ENCODE measurements at regions not wholly inside any gene's neighbourhood (a gene's known extent, or its start where the extent isn't known, plus 50 kb on each side); places are given as distances from the start of the nearest gene placed in this dataset.

- Histone ChIP-seq H3K36me3 (no peaks in the 10 kb centered on the region), H3K27me3 (replicated peaks; ENCODE audit: insufficient read depth) (no peaks in the 10 kb centered on the region), H3K9me3 (no peaks in the 10 kb centered on the region), H3K4me1 (replicated peaks) (no peaks in the 10 kb centered on the region), H3K27ac (no peak overlapping the region), H3K4me3 (no peak overlapping the region)
- intact Hi-C loops (cut with DNase I): no loop called here
- no peak for TF ChIP-seq POLR2A (IDR thresholded peaks at IDR 0.05)
- TF ChIP-seq, protein P1, sequence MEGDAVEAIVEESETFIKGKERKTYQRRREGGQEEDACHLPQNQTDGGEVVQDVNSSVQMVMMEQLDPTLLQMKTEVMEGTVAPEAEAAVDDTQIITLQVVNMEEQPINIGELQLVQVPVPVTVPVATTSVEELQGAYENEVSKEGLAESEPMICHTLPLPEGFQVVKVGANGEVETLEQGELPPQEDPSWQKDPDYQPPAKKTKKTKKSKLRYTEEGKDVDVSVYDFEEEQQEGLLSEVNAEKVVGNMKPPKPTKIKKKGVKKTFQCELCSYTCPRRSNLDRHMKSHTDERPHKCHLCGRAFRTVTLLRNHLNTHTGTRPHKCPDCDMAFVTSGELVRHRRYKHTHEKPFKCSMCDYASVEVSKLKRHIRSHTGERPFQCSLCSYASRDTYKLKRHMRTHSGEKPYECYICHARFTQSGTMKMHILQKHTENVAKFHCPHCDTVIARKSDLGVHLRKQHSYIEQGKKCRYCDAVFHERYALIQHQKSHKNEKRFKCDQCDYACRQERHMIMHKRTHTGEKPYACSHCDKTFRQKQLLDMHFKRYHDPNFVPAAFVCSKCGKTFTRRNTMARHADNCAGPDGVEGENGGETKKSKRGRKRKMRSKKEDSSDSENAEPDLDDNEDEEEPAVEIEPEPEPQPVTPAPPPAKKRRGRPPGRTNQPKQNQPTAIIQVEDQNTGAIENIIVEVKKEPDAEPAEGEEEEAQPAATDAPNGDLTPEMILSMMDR (IDR thresholded peaks at IDR 0.05): no peak
- no peak for TF ChIP-seq POLR2AphosphoS5 (IDR thresholded peaks at IDR 0.05)
- WGBS: 98% methylated on average over 3 of the region's 3 CpGs
- no peak for DNase-seq (ENCODE audit: low spot score)
Observed at GRCh38 chr2:223114917-223115316, 62.9 kb downstream of the KCNE4 start.

GRCh38 chr2:223117533-223117932, 65.5 kb downstream of the KCNE4 start:
- WGBS: 84% methylated on average over 4 of the region's 4 CpGs
- no peak overlapping the region for H3K27ac ChIP-seq
- no peaks in the 10 kb centered on the region for H3K4me1 ChIP-seq (replicated peaks)
- no peak for TF ChIP-seq POLR2A (IDR thresholded peaks at IDR 0.05)
- no peak for TF ChIP-seq POLR2AphosphoS5 (IDR thresholded peaks at IDR 0.05)
- TF ChIP-seq, protein P1 (IDR thresholded peaks at IDR 0.05): no peak
- no peaks in the 10 kb centered on the region for H3K27me3 ChIP-seq (replicated peaks; ENCODE audit: insufficient read depth)
- H3K36me3 ChIP-seq: no peaks in the 10 kb centered on the region
- DNase-seq (ENCODE audit: low spot score): no peak
- intact Hi-C loops (cut with DNase I): no loop called here
- no peaks in the 10 kb centered on the region for H3K9me3 ChIP-seq
- H3K4me3 ChIP-seq: no peak overlapping the region

GRCh38 chr2:223121283-223121682, 69.3 kb downstream of the KCNE4 start:
- Histone ChIP-seq H3K27ac (no peak overlapping the region), H3K27me3 (replicated peaks; ENCODE audit: insufficient read depth) (no peaks in the 10 kb centered on the region), H3K9me3 (no peaks in the 10 kb centered on the region), H3K4me3 (no peak overlapping the region), H3K36me3 (no peaks in the 10 kb centered on the region), H3K4me1 (replicated peaks) (no peaks in the 10 kb centered on the region)
- no peak for TF ChIP-seq POLR2AphosphoS5 (IDR thresholded peaks at IDR 0.05)
- TF ChIP-seq POLR2A (IDR thresholded peaks at IDR 0.05): no peak
- TF ChIP-seq, protein P1 (IDR thresholded peaks at IDR 0.05): no peak
- DNase-seq (ENCODE audit: low spot score): no peak
- intact Hi-C loops (cut with DNase I): no loop called here
- 100% methylated on average over 1 of the region's 1 CpG for WGBS

- intact Hi-C loops (cut with DNase I): no loop called here
- no peaks in the 10 kb centered on the region for H3K4me1 ChIP-seq (replicated peaks)
- no peak for TF ChIP-seq POLR2AphosphoS5 (IDR thresholded peaks at IDR 0.05)
- no peak for TF ChIP-seq POLR2A (IDR thresholded peaks at IDR 0.05)
- TF ChIP-seq, protein P1 (IDR thresholded peaks at IDR 0.05): no peak
- 12% methylated on average over 4 of the region's 4 CpGs for WGBS
- no peak overlapping the region for H3K27ac ChIP-seq
- H3K4me3 ChIP-seq: no peak overlapping the region
- no peak for DNase-seq (ENCODE audit: low spot score)
- no peaks in the 10 kb centered on the region for H3K27me3 ChIP-seq (replicated peaks; ENCODE audit: insufficient read depth)
- H3K36me3 ChIP-seq: no peaks in the 10 kb centered on the region
- no peaks in the 10 kb centered on the region for H3K9me3 ChIP-seq
Observed at GRCh38 chr2:223122781-223123180, 70.8 kb downstream of the KCNE4 start.

DNA sequence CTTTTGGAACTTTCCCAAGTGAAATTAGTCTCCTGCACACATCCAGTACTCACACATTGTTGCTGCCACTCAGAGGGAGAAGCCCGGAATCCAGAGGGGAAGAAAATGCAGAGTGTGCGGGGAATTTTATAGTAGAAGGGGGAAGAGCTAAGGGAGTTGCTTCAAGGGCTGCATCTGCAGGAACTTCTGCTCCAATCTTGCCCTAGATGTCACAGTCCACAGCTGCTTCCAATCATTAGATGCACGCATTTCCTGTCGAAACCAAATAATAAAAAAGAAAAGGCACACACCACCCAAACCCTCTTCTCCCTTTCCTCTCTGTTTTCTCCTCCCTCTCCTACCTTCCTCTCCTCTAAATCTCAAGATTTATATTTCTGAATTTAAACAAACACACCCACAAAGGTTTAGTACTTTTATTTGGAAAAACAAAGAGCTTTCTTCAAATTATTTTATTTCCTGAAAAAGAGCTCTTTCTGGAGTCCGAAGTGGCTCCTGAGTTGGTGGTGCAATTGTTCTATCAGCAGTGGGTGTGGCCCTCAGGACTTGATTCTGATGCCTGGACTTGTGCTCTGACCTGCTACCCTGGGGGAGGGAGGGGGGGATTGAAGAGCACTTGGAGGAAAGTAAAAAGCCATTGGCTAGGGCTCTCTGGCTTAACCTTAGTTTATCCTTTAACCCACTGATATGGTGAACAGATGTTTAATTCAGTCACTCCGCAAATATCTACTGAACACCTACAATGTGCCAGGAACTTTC, 72.0 kb downstream of the KCNE4 start:
- WGBS: 73% methylated on average over 6 of the region's 6 CpGs
- no peaks in the 10 kb centered on the region for H3K36me3 ChIP-seq
- no peak overlapping the region for H3K4me3 ChIP-seq
- TF ChIP-seq POLR2AphosphoS5 (IDR thresholded peaks at IDR 0.05) (no peak), POLR2A (IDR thresholded peaks at IDR 0.05) (no peak)
- no peaks in the 10 kb centered on the region for H3K4me1 ChIP-seq (replicated peaks)
- no peak for DNase-seq (ENCODE audit: low spot score)
- H3K9me3 ChIP-seq: no peaks in the 10 kb centered on the region
- intact Hi-C loops (cut with DNase I): no loop called here
- no peaks in the 10 kb centered on the region for H3K27me3 ChIP-seq (replicated peaks; ENCODE audit: insufficient read depth)
- no peak overlapping the region for H3K27ac ChIP-seq
